HG03159 (cell line): ENCODE measurements at regions not wholly inside any gene's neighbourhood (a gene's known extent, or its start where the extent isn't known, plus 50 kb on each side); places are given as distances from the start of the nearest gene placed in this dataset.
"Not testable (repeated sequence)": the region's sequence is repeated elsewhere in the genome, so short reads cannot be mapped to it uniquely, and the experiment has no call there.

Experiments
- ATAC-seq: cut with Tn5 transposase; IDR thresholded peaks from one replicate; pipeline ENCODE4 v1.9.1; 2021; ENCODE audit warnings: mild to moderate bottlenecking, moderate library complexity; ENCODE audit not compliant: unreplicated experiment

- no peak for ATAC-seq
Observed at GRCh38 chr14:52124791-52125684, 56.2 kb upstream of the NID2 start.

GRCh38 chr14:52122163-52122562, 53.3 kb upstream of the NID2 start:
- not testable (repeated sequence) for ATAC-seq

GRCh38 chr14:52121441-52121840, 52.6 kb upstream of the NID2 start:
- no peak for ATAC-seq

- ATAC-seq, result no peak
Observed at GRCh38 chr14:52119030-52119429, 50.2 kb upstream of the NID2 start.
